ENCODE measurements at regions not wholly inside any gene's neighbourhood (a gene's known extent, or its start where the extent isn't known, plus 50 kb on each side); places are given as distances from the start of the nearest gene placed in this dataset.

- H2BK15ac ChIP-seq (ENCODE audit: low read length), result no peak overlapping the region
- H2BK12ac ChIP-seq (ENCODE audit: low read depth, low read length), result no peak overlapping the region
- no peaks in the 10 kb centered on the region for H3K79me1 ChIP-seq (ENCODE audit: low read depth, low read length)
- no peak overlapping the region for H3K9ac ChIP-seq (replicated peaks in 1 of 4; ENCODE audit: extremely low read depth in 1 of 4, low read depth in 3 of 4, low read length in 3 of 4)
- WGBS, 2 experiments (ENCODE audit: extremely low coverage in 1 of 2, insufficient coverage in 1 of 2, insufficient read length in 1 of 2, insufficient replicate concordance in 2 of 2, low coverage in 1 of 2, low lambda C conversion rate in 2 of 2, missing lambda C conversion rate in 1 of 2), result 93% methylated on average over 1 of the region's 1 CpG; no CpG with 5 or more reads in 1 of the 2 experiments
- H3K36me3 ChIP-seq (ENCODE audit: control insufficient read depth in 2 of 4, insufficient read depth in 4 of 4, low read length in 3 of 4), result no peaks in the 10 kb centered on the region
- H3K27me3 ChIP-seq (replicated peaks in 1 of 4; ENCODE audit: control insufficient read depth in 3 of 4, extremely low read depth in 1 of 4, insufficient read depth in 3 of 4, low read length in 3 of 4), result no peaks in the 10 kb centered on the region
- H3K14ac ChIP-seq (ENCODE audit: insufficient read length), result no peak overlapping the region
- POLR2A ChIA-PET (ENCODE audit: partially characterized antibody), result no interaction called here
- DNase-seq (ENCODE audit: low read depth in 1 of 2, low spot score in 2 of 2) (no peak), FAIRE-seq (no peak)
- no peaks in the 10 kb centered on the region for H4K20me1 ChIP-seq (replicated peaks in 1 of 2; ENCODE audit: control insufficient read depth in 1 of 2, insufficient read depth in 2 of 2, low read length in 2 of 2)
- H2BK20ac ChIP-seq (ENCODE audit: low read length), result no peak overlapping the region
- no peak overlapping the region for H3K56ac ChIP-seq (replicated peaks; ENCODE audit: insufficient read length, low read depth, low read length)
- CTCF ChIA-PET (ENCODE audit: partially characterized antibody), result interaction anchor here (1.1 to 10.3 kb wide), 4 partner anchors 9 to 210 kb away, joined by 4 to 154 read pairs (median 12); no protein-coding TSS in a partner anchor
- no peak overlapping the region for H2AFZ ChIP-seq (ENCODE audit: low read length)
- no peak overlapping the region for H4K8ac ChIP-seq (ENCODE audit: extremely low read depth, insufficient read depth, low read length)
- H4K5ac ChIP-seq (ENCODE audit: insufficient read length, low read depth, low read length), result no peak overlapping the region
- no peak overlapping the region for H2BK5ac ChIP-seq (ENCODE audit: low read depth, low read length)
- H3K4me3 ChIP-seq (ENCODE audit: extremely low read depth in 1 of 4, insufficient read depth in 2 of 4, low read depth in 3 of 4, low read length in 4 of 4), result no peak overlapping the region
- H3K4me2 ChIP-seq (ENCODE audit: insufficient read depth in 1 of 2, low read depth in 2 of 2, low read length in 2 of 2), result no peak overlapping the region
- no peak overlapping the region for H2BK120ac ChIP-seq (replicated peaks; ENCODE audit: low read depth, low read length)
- H3K4ac ChIP-seq (replicated peaks; ENCODE audit: insufficient read length, low read depth, low read length), result no peak overlapping the region
- no peaks in the 10 kb centered on the region for H3K23me2 ChIP-seq (ENCODE audit: low read depth, low read length)
- H3K79me2 ChIP-seq (ENCODE audit: control insufficient read depth in 1 of 2, insufficient read depth in 2 of 2, low read length in 2 of 2), result no peaks in the 10 kb centered on the region
- no peaks in the 10 kb centered on the region for H3K9me3 ChIP-seq (ENCODE audit: insufficient read depth in 2 of 2, low read depth in 1 of 2, low read length in 1 of 2)
- no peak overlapping the region for H2AK5ac ChIP-seq (ENCODE audit: low read depth, low read length)
- no peak overlapping the region for H3K27ac ChIP-seq (ENCODE audit: low read depth, low read length)
- H3K4me1 ChIP-seq (replicated peaks in 1 of 4; ENCODE audit: control insufficient read depth in 3 of 4, insufficient read depth in 4 of 4, low read length in 3 of 4), result no peaks in the 10 kb centered on the region
- H4K91ac ChIP-seq (replicated peaks; ENCODE audit: insufficient read length, low read length), result no peak overlapping the region
- no peak overlapping the region for H3K18ac ChIP-seq (ENCODE audit: extremely low read depth, low read length)
- H3K23ac ChIP-seq (ENCODE audit: insufficient read length), result no peak overlapping the region
- TF ChIP-seq NANOG (IDR thresholded peaks at IDR 0.05; ENCODE audit: insufficient read depth, low read depth, low read length, poor library complexity, severe bottlenecking) (no peak), CTCF (IDR thresholded peaks at IDR 0.05; ENCODE audit: control extremely low read depth in 1 of 3, insufficient read depth in 1 of 3, low read depth in 1 of 3, low read length in 3 of 3) (no peak), YY1 (IDR thresholded peaks at IDR 0.05; ENCODE audit: low read depth, low read length) (no peak), SUZ12 (IDR thresholded peaks at IDR 0.05; ENCODE audit: low read length) (no peak), RFX5 (IDR thresholded peaks at IDR 0.05; ENCODE audit: borderline replicate concordance, low read depth, low read length) (no peak), CTBP2 (IDR thresholded peaks at IDR 0.05; ENCODE audit: borderline replicate concordance, insufficient read depth, insufficient read length, low read length) (no peak), TBP (IDR thresholded peaks at IDR 0.05; ENCODE audit: low read depth, low read length) (no peak), JUN (IDR thresholded peaks at IDR 0.05; ENCODE audit: low read depth, low read length) (no peak), TAF1 (IDR thresholded peaks at IDR 0.05; ENCODE audit: low read depth, low read length) (no peak), EP300 (IDR thresholded peaks at IDR 0.05; ENCODE audit: borderline replicate concordance in 1 of 2, low read depth in 2 of 2, low read length in 2 of 2) (no peak), TCF12 (IDR thresholded peaks at IDR 0.05; ENCODE audit: low read depth, low read length) (no peak)
These were observed 96.9 kb upstream of the WLS start for GRCh38 chr1:68329096-68329835.
